Upper lobe of right lung (tissue), 1 donor: ENCODE measurements at regions not wholly inside any gene's neighbourhood (a gene's known extent, or its start where the extent isn't known, plus 50 kb on each side); places are given as distances from the start of the nearest gene placed in this dataset.

Experiments used
- ATAC-seq: fragments of 200-7000 bp; cut with Tn5 transposase; one replicate; pipeline ENCODE4 v1.9.1; 2020; ENCODE audit warnings: mild to moderate bottlenecking, moderate library complexity
- DNase-seq: peaks from one replicate; pipeline ENCODE4 v3.0.0-alpha.2; 2020
- H3K27ac ChIP-seq: fragments of 200-600 bp; one replicate; pipeline ENCODE4 v1.8.0; 2022
- H3K27me3 ChIP-seq: fragments of 200-600 bp; one replicate; pipeline ENCODE4 v1.8.0; 2022; ENCODE audit warnings: mild to moderate bottlenecking
- H3K36me3 ChIP-seq: fragments of 200-600 bp; one replicate; pipeline ENCODE4 v1.8.0; 2022
- H3K4me1 ChIP-seq: fragments of 200-600 bp; one replicate; pipeline ENCODE4 v1.8.0; 2022
- H3K4me3 ChIP-seq: fragments of 200-600 bp; one replicate; pipeline ENCODE4 v1.8.0; 2022; ENCODE audit warnings: mild to moderate bottlenecking
- H3K9me3 ChIP-seq: fragments of 200-600 bp; one replicate; pipeline ENCODE4 v1.8.0; 2022
- intact Hi-C: fragments of 100-400 bp; cut with DNase I; formaldehyde crosslinking; loops from one replicate; pipeline ENCODE4 v1.11.0; 2022
- TF ChIP-seq, protein P1 (sequence below): fragments of 200-600 bp; IDR thresholded peaks from one replicate; pipeline ENCODE4 v1.8.0; 2022; ENCODE audit warnings: antibody characterized with exemption
- donor health status: DM: no; HTN: yes; CAD: no; lungs with severe emphysema.

DNA sequence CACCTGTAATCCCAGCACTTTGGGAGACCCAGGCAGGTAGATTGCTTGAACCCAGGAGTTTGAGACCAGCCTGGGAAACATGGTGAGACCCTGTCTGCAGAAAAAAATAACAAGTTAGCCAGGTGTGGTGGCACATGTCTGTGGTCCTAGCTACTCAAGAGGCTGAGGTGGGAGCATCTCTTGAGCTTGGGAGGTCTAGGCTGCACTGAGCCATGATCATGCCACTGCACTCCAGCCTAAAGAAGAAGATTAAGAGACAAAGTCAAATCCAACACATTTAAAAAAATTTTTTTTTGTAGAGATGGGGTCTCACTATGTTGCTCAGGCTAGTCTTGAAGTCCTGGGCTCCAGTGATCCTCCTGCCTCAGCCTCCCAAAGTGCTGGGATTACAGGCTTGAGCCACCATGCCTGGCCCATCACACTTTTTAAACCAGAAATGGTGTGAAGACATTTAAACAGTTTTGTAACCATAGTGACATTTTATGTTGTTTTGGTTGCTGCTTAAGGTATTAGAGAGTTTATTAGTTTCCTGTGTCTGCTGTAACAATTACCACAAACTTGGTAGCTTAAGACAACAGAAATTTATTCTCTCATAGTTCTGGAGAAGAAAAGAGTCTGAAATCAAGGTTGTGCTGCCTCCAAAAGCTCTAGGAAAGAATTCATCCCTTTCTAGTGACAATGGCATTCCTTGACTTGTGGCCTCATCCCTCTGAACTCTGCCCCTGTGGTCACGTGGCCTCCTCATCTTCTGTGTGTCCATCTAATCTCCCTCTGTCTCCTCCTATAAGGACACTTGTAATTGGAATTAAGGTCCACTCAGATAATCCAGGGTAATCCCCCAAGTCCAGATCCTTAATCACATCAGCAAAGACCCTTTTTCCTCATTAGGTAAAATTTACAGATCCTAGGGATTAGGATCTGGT lies 104.6 kb upstream of the TNFAIP3 start:
- no peak for ATAC-seq
- Histone ChIP-seq H3K9me3 (no peaks in the 10 kb centered on the region), H3K27me3 (no peaks in the 10 kb centered on the region), H3K27ac (no peak overlapping the region), H3K4me1 (no peaks in the 10 kb centered on the region), H3K36me3 (no peaks in the 10 kb centered on the region), H3K4me3 (no peak overlapping the region)
- TF ChIP-seq, protein P1, sequence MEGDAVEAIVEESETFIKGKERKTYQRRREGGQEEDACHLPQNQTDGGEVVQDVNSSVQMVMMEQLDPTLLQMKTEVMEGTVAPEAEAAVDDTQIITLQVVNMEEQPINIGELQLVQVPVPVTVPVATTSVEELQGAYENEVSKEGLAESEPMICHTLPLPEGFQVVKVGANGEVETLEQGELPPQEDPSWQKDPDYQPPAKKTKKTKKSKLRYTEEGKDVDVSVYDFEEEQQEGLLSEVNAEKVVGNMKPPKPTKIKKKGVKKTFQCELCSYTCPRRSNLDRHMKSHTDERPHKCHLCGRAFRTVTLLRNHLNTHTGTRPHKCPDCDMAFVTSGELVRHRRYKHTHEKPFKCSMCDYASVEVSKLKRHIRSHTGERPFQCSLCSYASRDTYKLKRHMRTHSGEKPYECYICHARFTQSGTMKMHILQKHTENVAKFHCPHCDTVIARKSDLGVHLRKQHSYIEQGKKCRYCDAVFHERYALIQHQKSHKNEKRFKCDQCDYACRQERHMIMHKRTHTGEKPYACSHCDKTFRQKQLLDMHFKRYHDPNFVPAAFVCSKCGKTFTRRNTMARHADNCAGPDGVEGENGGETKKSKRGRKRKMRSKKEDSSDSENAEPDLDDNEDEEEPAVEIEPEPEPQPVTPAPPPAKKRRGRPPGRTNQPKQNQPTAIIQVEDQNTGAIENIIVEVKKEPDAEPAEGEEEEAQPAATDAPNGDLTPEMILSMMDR = no peak
- intact Hi-C loops = no loop called here
- DNase-seq = no peak

DNA sequence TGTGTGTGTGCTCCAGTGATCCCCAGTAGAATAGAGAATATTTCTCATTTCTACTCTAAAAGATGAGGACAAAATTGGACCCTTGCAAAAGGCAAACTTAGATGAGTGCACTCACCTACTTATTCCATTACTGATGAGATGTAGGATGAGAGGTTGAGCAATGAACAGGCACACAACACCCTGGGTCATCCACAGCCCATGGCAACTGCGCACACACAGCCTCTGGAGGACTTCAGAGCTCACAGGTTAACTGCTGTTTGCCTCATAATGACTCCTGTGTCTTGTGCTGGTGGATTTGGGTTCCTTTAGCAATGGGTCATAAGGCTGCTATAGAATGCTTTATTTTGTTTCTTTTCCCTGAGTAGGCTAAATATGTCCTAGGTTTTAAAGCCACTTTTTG lies 103.6 kb upstream of the TNFAIP3 start:
- Histone ChIP-seq H3K27me3 (no peaks in the 10 kb centered on the region), H3K9me3 (no peaks in the 10 kb centered on the region), H3K27ac (no peak overlapping the region), H3K36me3 (no peaks in the 10 kb centered on the region), H3K4me1 (no peaks in the 10 kb centered on the region), H3K4me3 (no peak overlapping the region)
- TF ChIP-seq, protein P1 = no peak
- DNase-seq (no peak), ATAC-seq (no peak)
- intact Hi-C loops = no loop called here

DNA sequence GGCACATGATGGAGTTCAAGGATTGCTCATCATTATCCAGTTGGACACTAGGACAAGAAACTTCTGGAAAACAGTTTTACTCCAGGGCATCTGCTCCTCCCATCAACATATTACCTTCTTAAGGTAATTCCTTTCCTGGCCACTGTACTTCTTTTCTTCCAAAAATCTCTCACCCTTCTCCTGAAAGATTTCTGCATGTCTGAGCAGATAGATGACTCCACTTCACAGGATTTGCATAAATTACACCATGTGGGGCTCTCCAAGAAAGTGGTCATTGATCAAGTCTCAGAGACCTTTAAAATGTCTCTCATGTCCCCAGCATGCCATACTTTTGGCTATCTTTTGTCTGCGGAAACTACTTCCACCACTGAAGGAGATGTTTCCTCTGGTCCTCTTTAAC lies 103.2 kb upstream of the TNFAIP3 start:
- H3K27ac ChIP-seq = no peak overlapping the region
- DNase-seq (no peak), ATAC-seq (no peak)
- no peaks in the 10 kb centered on the region for H3K27me3 ChIP-seq
- TF ChIP-seq, protein P1 = no peak
- intact Hi-C loops = no loop called here
- no peak overlapping the region for H3K4me3 ChIP-seq
- H3K4me1 ChIP-seq = no peaks in the 10 kb centered on the region
- H3K36me3 ChIP-seq = no peaks in the 10 kb centered on the region
- no peaks in the 10 kb centered on the region for H3K9me3 ChIP-seq

DNA sequence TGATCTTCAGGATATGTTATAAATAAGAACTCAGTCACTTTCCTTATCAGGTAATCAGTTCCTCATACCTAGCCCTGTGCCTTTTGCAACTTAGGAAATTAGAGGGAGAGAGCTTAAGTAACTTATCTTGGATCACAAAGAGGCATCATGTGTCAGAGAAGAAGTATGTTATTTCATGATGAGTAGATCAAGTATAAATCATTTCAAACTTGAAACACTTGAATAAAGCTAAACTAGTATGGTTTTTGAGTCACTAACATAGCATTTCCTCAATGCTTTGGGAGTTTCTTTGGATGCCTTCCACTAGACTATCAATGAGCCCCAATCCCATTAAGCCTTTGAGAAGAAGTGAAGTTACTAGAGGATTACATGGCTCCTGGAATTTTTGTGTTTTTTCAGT lies 102.6 kb upstream of the TNFAIP3 start:
- ATAC-seq = no peak
- Histone ChIP-seq H3K4me3 (no peak overlapping the region), H3K4me1 (no peaks in the 10 kb centered on the region), H3K36me3 (no peaks in the 10 kb centered on the region), H3K27me3 (no peaks in the 10 kb centered on the region), H3K27ac (no peak overlapping the region), H3K9me3 (no peaks in the 10 kb centered on the region)
- TF ChIP-seq, protein P1 = no peak
- intact Hi-C loops = no loop called here
- DNase-seq = no peak

DNA sequence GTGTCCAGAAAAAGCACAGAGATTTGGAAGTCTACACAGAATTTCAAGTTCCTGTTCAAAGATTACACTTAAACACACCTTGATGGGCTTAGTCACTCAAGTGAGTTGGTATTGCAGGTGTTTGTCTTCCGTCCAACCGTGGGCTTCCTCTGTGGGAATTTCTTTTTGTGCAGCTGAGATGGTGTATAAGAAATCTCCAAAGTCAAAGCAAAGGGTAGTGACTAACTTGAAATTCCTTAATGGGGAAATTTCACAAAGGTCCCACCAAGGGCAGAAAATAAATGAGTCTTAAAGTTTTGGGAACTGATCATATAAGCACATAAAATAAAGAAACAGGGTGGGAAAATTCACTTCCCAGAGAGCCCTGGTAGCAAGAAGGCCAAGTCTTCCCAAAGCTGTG lies 102.0 kb upstream of the TNFAIP3 start:
- intact Hi-C loops = no loop called here
- DNase-seq = no peak
- TF ChIP-seq, protein P1 = no peak
- Histone ChIP-seq H3K36me3 (no peaks in the 10 kb centered on the region), H3K4me1 (no peaks in the 10 kb centered on the region), H3K4me3 (no peak overlapping the region), H3K9me3 (no peaks in the 10 kb centered on the region), H3K27ac (no peak overlapping the region), H3K27me3 (no peaks in the 10 kb centered on the region)
- no peak for ATAC-seq
